ENCODE measurements at regions not wholly inside any gene's neighbourhood (a gene's known extent, or its start where the extent isn't known, plus 50 kb on each side); places are given as distances from the start of the nearest gene placed in this dataset.
"Not testable (repeated sequence)": the region's sequence is repeated elsewhere in the genome, so short reads cannot be mapped to it uniquely, and the experiment has no call there.

GRCh38 chr13:87538366-87539052 lies 132.7 kb upstream of the SLITRK5 start:
- no peak overlapping the region for H3K27ac ChIP-seq
- H3K4me3 ChIP-seq: no peak overlapping the region
- H3K9ac ChIP-seq (ENCODE audit: low read depth in 2 of 2, low read length in 2 of 2): no peak overlapping the region
- no peaks in the 10 kb centered on the region for H3K9me3 ChIP-seq
- H3K27me3 ChIP-seq: no peaks in the 10 kb centered on the region
- H3K4me1 ChIP-seq: no peaks in the 10 kb centered on the region
- intact Hi-C loops (cut with DNase I): no loop called here
- no peak for DNase-seq
- no peaks in the 10 kb centered on the region for H3K36me3 ChIP-seq
- no peak for TF ChIP-seq CTCF (IDR thresholded peaks at IDR 0.05)

- Histone ChIP-seq H3K9ac (ENCODE audit: low read depth in 2 of 2, low read length in 2 of 2) (no peak overlapping the region), H3K9me3 (no peaks in the 10 kb centered on the region), H3K4me1 (no peaks in the 10 kb centered on the region), H3K27ac (no peak overlapping the region), H3K4me3 (no peak overlapping the region), H3K27me3 (no peaks in the 10 kb centered on the region), H3K36me3 (no peaks in the 10 kb centered on the region)
- no peak for TF ChIP-seq CTCF (IDR thresholded peaks at IDR 0.05)
- no peak for DNase-seq
- intact Hi-C loops (cut with DNase I): no loop called here
These were observed 118.0 kb upstream of the SLITRK5 start for GRCh38 chr13:87553142-87553541.

GRCh38 chr13:87554045-87554444 lies 117.1 kb upstream of the SLITRK5 start:
- no peaks in the 10 kb centered on the region for H3K4me1 ChIP-seq
- intact Hi-C loops (cut with DNase I): no loop called here

GRCh38 chr13:87557788-87558187 lies 113.4 kb upstream of the SLITRK5 start:
- Histone ChIP-seq H3K4me3 (no peak overlapping the region), H3K27ac (no peak overlapping the region), H3K36me3 (no peaks in the 10 kb centered on the region), H3K27me3 (no peaks in the 10 kb centered on the region), H3K9me3 (no peaks in the 10 kb centered on the region), H3K4me1 (no peaks in the 10 kb centered on the region), H3K9ac (ENCODE audit: low read depth in 2 of 2, low read length in 2 of 2) (no peak overlapping the region)
- no peak for DNase-seq
- intact Hi-C loops (cut with DNase I): no loop called here
- no peak for TF ChIP-seq CTCF (IDR thresholded peaks at IDR 0.05)

More at GRCh38 chr13:87554045-87554444, 117.1 kb upstream of the SLITRK5 start:
- Histone ChIP-seq H3K36me3 (no peaks in the 10 kb centered on the region), H3K27me3 (no peaks in the 10 kb centered on the region), H3K9ac (ENCODE audit: low read depth in 2 of 2, low read length in 2 of 2) (no peak overlapping the region), H3K9me3 (no peaks in the 10 kb centered on the region), H3K27ac (no peak overlapping the region), H3K4me3 (no peak overlapping the region)
- no peak for TF ChIP-seq CTCF (IDR thresholded peaks at IDR 0.05)
- no peak for DNase-seq

- intact Hi-C loops (cut with DNase I); H3K36me3 ChIP-seq; H3K27me3 ChIP-seq; H3K27ac ChIP-seq; DNase-seq; H3K4me1 ChIP-seq; H3K4me3 ChIP-seq; H3K9me3 ChIP-seq; H3K9ac ChIP-seq (ENCODE audit: low read depth in 2 of 2, low read length in 2 of 2): not testable (repeated sequence)
These were observed 109.6 kb upstream of the SLITRK5 start for GRCh38 chr13:87561580-87561979.

- Histone ChIP-seq H3K36me3 (no peaks in the 10 kb centered on the region), H3K9me3 (no peaks in the 10 kb centered on the region), H3K9ac (ENCODE audit: low read depth in 2 of 2, low read length in 2 of 2) (no peak overlapping the region), H3K4me3 (no peak overlapping the region), H3K27me3 (no peaks in the 10 kb centered on the region), H3K27ac (no peak overlapping the region), H3K4me1 (no peaks in the 10 kb centered on the region)
- intact Hi-C loops (cut with DNase I): no loop called here
- TF ChIP-seq CTCF (IDR thresholded peaks at IDR 0.05): no peak
- no peak for DNase-seq
These were observed 100.5 kb upstream of the SLITRK5 start for GRCh38 chr13:87570669-87571068.

All from colonic mucosa (tissue), 4 donors.